Heart left ventricle (tissue), 16 donors: ENCODE measurements at regions not wholly inside any gene's neighbourhood (a gene's known extent, or its start where the extent isn't known, plus 50 kb on each side); places are given as distances from the start of the nearest gene placed in this dataset.

Experiments used
- ATAC-seq, 4 donors: fragments of 200-7000 bp; cut with Tn5 transposase; one replicate each; pipeline ENCODE4 v1.9.1; 2020 to 2022; ENCODE audit warnings: moderate library complexity in 4 of 4, mild to moderate bottlenecking in 3 of 4, moderate number of reproducible peaks in 1 of 4
- DNase-seq, 5 donors: peaks; one replicate each; pipeline ENCODE4 v3.0.0-alpha.2; 2020
- H3K27ac ChIP-seq, 12 donors: fragments of 200-600 bp; sonication (generic) in 4 of 12; one replicate each; pipeline versions ENCODE4 v1.5.0 to v1.8.0; 2016 to 2022; ENCODE audit warnings: mild to moderate bottlenecking in 2 of 12
- H3K27me3 ChIP-seq, 9 donors: fragments of 200-600 bp; sonication (generic) in 2 of 9; one replicate each; pipeline versions ENCODE4 v1.5.1 to v1.8.0; 2016 to 2022; ENCODE audit warnings: mild to moderate bottlenecking in 3 of 9
- H3K36me3 ChIP-seq, 9 donors: fragments of 200-600 bp; sonication (generic) in 2 of 9; one replicate each; pipeline versions ENCODE4 v1.5.0 to v1.8.0; 2018 to 2022; ENCODE audit warnings: mild to moderate bottlenecking in 2 of 9
- H3K4me1 ChIP-seq, 12 donors: fragments of 200-600 bp; sonication (generic) in 4 of 12; one replicate each; pipeline versions ENCODE4 v1.5.0 to v1.8.0; 2016 to 2022; ENCODE audit warnings: mild to moderate bottlenecking in 3 of 12
- H3K4me3 ChIP-seq, 12 donors: fragments of 200-600 bp; sonication (generic) in 4 of 12; one replicate each; pipeline versions ENCODE4 v1.5.0 to v1.8.0; 2017 to 2022; ENCODE audit warnings: mild to moderate bottlenecking in 9 of 12, moderate library complexity in 4 of 12
- H3K9me3 ChIP-seq, 12 donors: fragments of 200-600 bp; sonication (generic) in 4 of 12; one replicate each; pipeline versions ENCODE4 v1.5.0 to v1.8.0; 2016 to 2022; ENCODE audit warnings: mild to moderate bottlenecking in 1 of 12
- CTCF ChIP-seq, 12 donors: fragments of 200-600 bp; sonication (generic) in 4 of 12; IDR thresholded peaks; one replicate each; pipeline versions ENCODE4 v1.5.0 to v1.8.0; 2018 to 2022; ENCODE audit warnings: antibody characterized with exemption in 12 of 12, mild to moderate bottlenecking in 5 of 12
- POLR2A ChIP-seq, 2 donors: fragments of 450-650 bp; IDR thresholded peaks; one replicate each; pipeline ENCODE4 v1.6.1; 2017; ENCODE audit warnings: antibody characterized with exemption in 2 of 2, mild to moderate bottlenecking in 2 of 2, moderate library complexity in 2 of 2
- WGBS, 4 donors: extraction: QIAGEN DNeasy Blood & Tissue Kit in 2 of 4; methylation state at CpG; one replicate each; pipeline versions ENCODE4 v1.1.5 to v1.1.7; 2013 to 2018; 5-methylcytosine and 5-hydroxymethylcytosine counted together
- intact Hi-C, 10 donors: fragments of 100-400 bp; cut with DNase I; formaldehyde crosslinking; loops; one replicate each; pipeline versions ENCODE4 v1.11.1 to v1.14.2; 2022
- donor health status: ischemic (EF 13 %, LVEDD 7.1; RV severe dilation, severe dysfunction).
- donor health status: healthy with polysubstance abuse.
- donor health status: DM: no; HTN: yes; CAD: no.
- donor health status: DM: no; HTN: no; CAD: no.
- donor health status: ischemic (EF 25% LVEDD 6.9; RV normal size, moderate dysfunction).
- donor health status: ischemic (EF 25% LVEDD 5.7; RV mildly dilated, moderate dysfunction).
- donor health status: healthy.
- donor health status: DM: yes; HTN: yes; CAD: no.
- donor health status: ischemic (EF 35%, LVEDD 5.7; RV mildly dilated, moderate dysfunction).
- donor health status: nonischemic (EF 11% LVEDD 7.7; RV severe dilation, severe dysfunction).
- donor health status: DM: yes; HTN: yes; CAD: no.
- donor health status: PGD.
- donor health status: ischemic (EF 29% LVEDD 5.4; RV normal size, mild dysfunction).
- donor health status: nonischemic (EF 23%, LVEDD 6.1; RV moderate dilation, normal function).

- intact Hi-C loops, result no loop called here
- no peaks in the 10 kb centered on the region for H3K36me3 ChIP-seq
- peaks cover 0 to 19% (median 10%) of the 10 kb centered on the region in 12 donors for H3K4me1 ChIP-seq
- H3K4me3 ChIP-seq, result peak overlapping the region; percentile 5 to 39 (median 28)
- H3K27me3 ChIP-seq, result peaks cover 18 to 89% (median 73%) of the 10 kb centered on the region in 9 donors
- no peak for ATAC-seq
- TF ChIP-seq CTCF (IDR thresholded peaks at IDR 0.05) (no peak), POLR2A (IDR thresholded peaks at IDR 0.05) (no peak)
- DNase-seq, result peak in 1 of 5 donors; percentile 29
- WGBS, 4 donors, result 1 to 3% (median 1%) methylated on average over 47 to 73 of the region's 73 CpGs
- no peaks in the 10 kb centered on the region for H3K9me3 ChIP-seq
- H3K27ac ChIP-seq, result no peak overlapping the region
Observed at GRCh38 chr20:56925082-56925830, 296.1 kb downstream of the TFAP2C start.

- TF ChIP-seq POLR2A (IDR thresholded peaks at IDR 0.05) (no peak), CTCF (IDR thresholded peaks at IDR 0.05) (no peak)
- Histone ChIP-seq H3K9me3 (no peaks in the 10 kb centered on the region), H3K36me3 (no peaks in the 10 kb centered on the region), H3K27ac (no peak overlapping the region), H3K27me3 (peaks cover 18 to 94% (median 76%) of the 10 kb centered on the region in 9 donors), H3K4me1 (peaks cover 0 to 19% (median 10%) of the 10 kb centered on the region in 12 donors), H3K4me3 (peak overlapping the region; percentile 5 to 39 (median 28))
- WGBS, 4 donors, result 2 to 4% (median 3%) methylated on average over 17 of the region's 17 CpGs
- intact Hi-C loops, result no loop called here
- no peak for DNase-seq
- ATAC-seq, result no peak
Observed at GRCh38 chr20:56925831-56926170, 296.7 kb downstream of the TFAP2C start.

- Histone ChIP-seq H3K9me3 (no peaks in the 10 kb centered on the region), H3K36me3 (no peaks in the 10 kb centered on the region), H3K4me3 (no peak overlapping the region), H3K27ac (no peak overlapping the region), H3K27me3 (peaks cover 18 to 99% (median 78%) of the 10 kb centered on the region in 9 donors), H3K4me1 (peaks cover 0 to 19% (median 10%) of the 10 kb centered on the region in 12 donors)
- no peak for DNase-seq
- ATAC-seq, result no peak
- WGBS, 4 donors, result 43 to 59% (median 55%) methylated on average over 2 of the region's 2 CpGs
- intact Hi-C loops, result no loop called here
- TF ChIP-seq POLR2A (IDR thresholded peaks at IDR 0.05), result no peak
- TF ChIP-seq CTCF (IDR thresholded peaks at IDR 0.05), result no peak
Observed at GRCh38 chr20:56926501-56926900, 297.4 kb downstream of the TFAP2C start.

GRCh38 chr20:56927127-56927526 lies 298.0 kb downstream of the TFAP2C start:
- Histone ChIP-seq H3K27me3 (peaks cover 18 to 98% (median 78%) of the 10 kb centered on the region in 9 donors), H3K27ac (no peak overlapping the region), H3K4me3 (no peak overlapping the region), H3K36me3 (no peaks in the 10 kb centered on the region), H3K9me3 (no peaks in the 10 kb centered on the region), H3K4me1 (peaks cover 0 to 19% (median 10%) of the 10 kb centered on the region in 12 donors)
- intact Hi-C loops, result no loop called here
- no peak for TF ChIP-seq CTCF (IDR thresholded peaks at IDR 0.05)
- no peak for TF ChIP-seq POLR2A (IDR thresholded peaks at IDR 0.05)
- DNase-seq (no peak), ATAC-seq (no peak)
- 29 to 69% (median 44%) methylated on average over 8 of the region's 8 CpGs for WGBS, 4 donors
